ENCODE measurements at regions not wholly inside any gene's neighbourhood (a gene's known extent, or its start where the extent isn't known, plus 50 kb on each side); places are given as distances from the start of the nearest gene placed in this dataset.
"Not testable (repeated sequence)": the region's sequence is repeated elsewhere in the genome, so short reads cannot be mapped to it uniquely, and the experiment has no call there.

- no peaks in the 10 kb centered on the region for H3K4me1 ChIP-seq (ENCODE audit: control insufficient read depth in 1 of 2, insufficient read depth in 2 of 2, low read length in 2 of 2)
- no peaks in the 10 kb centered on the region for H3K27me3 ChIP-seq (ENCODE audit: low read depth, low read length)
- no peaks in the 10 kb centered on the region for H3K36me3 ChIP-seq (ENCODE audit: control insufficient read depth in 1 of 2, insufficient read depth in 2 of 2, low read length in 2 of 2)
- H3K27ac ChIP-seq (ENCODE audit: low read length), result no peak overlapping the region
- no peak overlapping the region for H3K4me3 ChIP-seq (ENCODE audit: low read depth in 1 of 2, low read length in 2 of 2)
- no peaks in the 10 kb centered on the region for H3K9me3 ChIP-seq (ENCODE audit: control insufficient read depth in 1 of 2, low read length in 2 of 2)
Observed at GRCh38 chr2:8612734-8613179, 69.1 kb upstream of the ID2 start.

GRCh38 chr2:8613207-8613999, 68.5 kb upstream of the ID2 start:
- not testable (repeated sequence) for H3K4me1 ChIP-seq (ENCODE audit: control insufficient read depth in 1 of 2, insufficient read depth in 2 of 2, low read length in 2 of 2); H3K27me3 ChIP-seq (ENCODE audit: low read depth, low read length); H3K9me3 ChIP-seq (ENCODE audit: control insufficient read depth in 1 of 2, low read length in 2 of 2); H3K36me3 ChIP-seq (ENCODE audit: control insufficient read depth in 1 of 2, insufficient read depth in 2 of 2, low read length in 2 of 2); H3K4me3 ChIP-seq (ENCODE audit: low read depth in 1 of 2, low read length in 2 of 2); H3K27ac ChIP-seq (ENCODE audit: low read length)

GRCh38 chr2:8614646-8615045, 67.2 kb upstream of the ID2 start:
- Histone ChIP-seq H3K9me3 (ENCODE audit: control insufficient read depth in 1 of 2, low read length in 2 of 2) (no peaks in the 10 kb centered on the region), H3K36me3 (ENCODE audit: control insufficient read depth in 1 of 2, insufficient read depth in 2 of 2, low read length in 2 of 2) (no peaks in the 10 kb centered on the region), H3K4me3 (ENCODE audit: low read depth in 1 of 2, low read length in 2 of 2) (no peak overlapping the region), H3K27ac (ENCODE audit: low read length) (no peak overlapping the region), H3K27me3 (ENCODE audit: low read depth, low read length) (no peaks in the 10 kb centered on the region), H3K4me1 (ENCODE audit: control insufficient read depth in 1 of 2, insufficient read depth in 2 of 2, low read length in 2 of 2) (no peaks in the 10 kb centered on the region)

- Histone ChIP-seq H3K4me1 (ENCODE audit: control insufficient read depth in 1 of 2, insufficient read depth in 2 of 2, low read length in 2 of 2) (no peaks in the 10 kb centered on the region), H3K27ac (ENCODE audit: low read length) (no peak overlapping the region), H3K36me3 (ENCODE audit: control insufficient read depth in 1 of 2, insufficient read depth in 2 of 2, low read length in 2 of 2) (no peaks in the 10 kb centered on the region), H3K4me3 (ENCODE audit: low read depth in 1 of 2, low read length in 2 of 2) (no peak overlapping the region), H3K9me3 (ENCODE audit: control insufficient read depth in 1 of 2, low read length in 2 of 2) (no peaks in the 10 kb centered on the region), H3K27me3 (ENCODE audit: low read depth, low read length) (no peaks in the 10 kb centered on the region)
Observed at GRCh38 chr2:8615252-8615575, 66.6 kb upstream of the ID2 start.

- H3K4me1 ChIP-seq (ENCODE audit: control insufficient read depth in 1 of 2, insufficient read depth in 2 of 2, low read length in 2 of 2), result no peaks in the 10 kb centered on the region
Observed at GRCh38 chr2:8615576-8616281, 66.1 kb upstream of the ID2 start.

GRCh38 chr2:8617048-8617447, 64.8 kb upstream of the ID2 start:
- Histone ChIP-seq H3K27ac (ENCODE audit: low read length) (no peak overlapping the region), H3K27me3 (ENCODE audit: low read depth, low read length) (no peaks in the 10 kb centered on the region), H3K9me3 (ENCODE audit: control insufficient read depth in 1 of 2, low read length in 2 of 2) (no peaks in the 10 kb centered on the region), H3K36me3 (ENCODE audit: control insufficient read depth in 1 of 2, insufficient read depth in 2 of 2, low read length in 2 of 2) (no peaks in the 10 kb centered on the region), H3K4me1 (ENCODE audit: control insufficient read depth in 1 of 2, insufficient read depth in 2 of 2, low read length in 2 of 2) (no peaks in the 10 kb centered on the region), H3K4me3 (ENCODE audit: low read depth in 1 of 2, low read length in 2 of 2) (no peak overlapping the region)

More at GRCh38 chr2:8615576-8616281, 66.1 kb upstream of the ID2 start:
- Histone ChIP-seq H3K27me3 (ENCODE audit: low read depth, low read length) (no peaks in the 10 kb centered on the region), H3K27ac (ENCODE audit: low read length) (no peak overlapping the region), H3K9me3 (ENCODE audit: control insufficient read depth in 1 of 2, low read length in 2 of 2) (no peaks in the 10 kb centered on the region), H3K36me3 (ENCODE audit: control insufficient read depth in 1 of 2, insufficient read depth in 2 of 2, low read length in 2 of 2) (no peaks in the 10 kb centered on the region), H3K4me3 (ENCODE audit: low read depth in 1 of 2, low read length in 2 of 2) (no peak overlapping the region)

- Histone ChIP-seq H3K36me3 (ENCODE audit: control insufficient read depth in 1 of 2, insufficient read depth in 2 of 2, low read length in 2 of 2) (no peaks in the 10 kb centered on the region), H3K27me3 (ENCODE audit: low read depth, low read length) (no peaks in the 10 kb centered on the region), H3K27ac (ENCODE audit: low read length) (no peak overlapping the region), H3K4me3 (ENCODE audit: low read depth in 1 of 2, low read length in 2 of 2) (no peak overlapping the region), H3K9me3 (ENCODE audit: control insufficient read depth in 1 of 2, low read length in 2 of 2) (no peaks in the 10 kb centered on the region), H3K4me1 (ENCODE audit: control insufficient read depth in 1 of 2, insufficient read depth in 2 of 2, low read length in 2 of 2) (no peaks in the 10 kb centered on the region)
Observed at GRCh38 chr2:8617590-8617989, 64.3 kb upstream of the ID2 start.

GRCh38 chr2:8619071-8619470, 62.8 kb upstream of the ID2 start:
- H3K27ac ChIP-seq (ENCODE audit: low read length), result no peak overlapping the region
- H3K4me3 ChIP-seq (ENCODE audit: low read depth in 1 of 2, low read length in 2 of 2), result no peak overlapping the region
- H3K4me1 ChIP-seq (ENCODE audit: control insufficient read depth in 1 of 2, insufficient read depth in 2 of 2, low read length in 2 of 2), result no peaks in the 10 kb centered on the region
- no peaks in the 10 kb centered on the region for H3K36me3 ChIP-seq (ENCODE audit: control insufficient read depth in 1 of 2, insufficient read depth in 2 of 2, low read length in 2 of 2)
- H3K27me3 ChIP-seq (ENCODE audit: low read depth, low read length), result no peaks in the 10 kb centered on the region
- no peaks in the 10 kb centered on the region for H3K9me3 ChIP-seq (ENCODE audit: control insufficient read depth in 1 of 2, low read length in 2 of 2)

GRCh38 chr2:8620611-8621382, 61.1 kb upstream of the ID2 start:
- Histone ChIP-seq H3K4me1 (ENCODE audit: control insufficient read depth in 1 of 2, insufficient read depth in 2 of 2, low read length in 2 of 2) (no peaks in the 10 kb centered on the region), H3K9me3 (ENCODE audit: control insufficient read depth in 1 of 2, low read length in 2 of 2) (no peaks in the 10 kb centered on the region), H3K27ac (ENCODE audit: low read length) (no peak overlapping the region), H3K36me3 (ENCODE audit: control insufficient read depth in 1 of 2, insufficient read depth in 2 of 2, low read length in 2 of 2) (no peaks in the 10 kb centered on the region), H3K27me3 (ENCODE audit: low read depth, low read length) (no peaks in the 10 kb centered on the region), H3K4me3 (ENCODE audit: low read depth in 1 of 2, low read length in 2 of 2) (no peak overlapping the region)

- H3K9me3 ChIP-seq (ENCODE audit: control insufficient read depth in 1 of 2, low read length in 2 of 2), result no peaks in the 10 kb centered on the region
- H3K4me3 ChIP-seq (ENCODE audit: low read depth in 1 of 2, low read length in 2 of 2), result no peak overlapping the region
- no peaks in the 10 kb centered on the region for H3K27me3 ChIP-seq (ENCODE audit: low read depth, low read length)
- H3K27ac ChIP-seq (ENCODE audit: low read length), result no peak overlapping the region
- H3K36me3 ChIP-seq (ENCODE audit: control insufficient read depth in 1 of 2, insufficient read depth in 2 of 2, low read length in 2 of 2), result no peaks in the 10 kb centered on the region
- H3K4me1 ChIP-seq (ENCODE audit: control insufficient read depth in 1 of 2, insufficient read depth in 2 of 2, low read length in 2 of 2), result no peaks in the 10 kb centered on the region
Observed at GRCh38 chr2:8622199-8622911, 59.5 kb upstream of the ID2 start.

- H3K36me3 ChIP-seq (ENCODE audit: control insufficient read depth in 1 of 2, insufficient read depth in 2 of 2, low read length in 2 of 2), result no peaks in the 10 kb centered on the region
- H3K9me3 ChIP-seq (ENCODE audit: control insufficient read depth in 1 of 2, low read length in 2 of 2), result no peaks in the 10 kb centered on the region
- H3K27me3 ChIP-seq (ENCODE audit: low read depth, low read length), result no peaks in the 10 kb centered on the region
- H3K4me1 ChIP-seq (ENCODE audit: control insufficient read depth in 1 of 2, insufficient read depth in 2 of 2, low read length in 2 of 2), result no peaks in the 10 kb centered on the region
- no peak overlapping the region for H3K4me3 ChIP-seq (ENCODE audit: low read depth in 1 of 2, low read length in 2 of 2)
- no peak overlapping the region for H3K27ac ChIP-seq (ENCODE audit: low read length)
Observed at GRCh38 chr2:8622924-8623465, 58.9 kb upstream of the ID2 start.

All from muscle layer of duodenum (tissue), 2 donors.